GM12878 (cell line): ENCODE measurements at regions not wholly inside any gene's neighbourhood (a gene's known extent, or its start where the extent isn't known, plus 50 kb on each side); places are given as distances from the start of the nearest gene placed in this dataset.

Experiments used
- ATAC-seq: fragments of 200-7000 bp; cut with Tn5 transposase; 3 replicates; pipeline ENCODE4 v1.9.1; 2020; ENCODE audit warnings: mild to moderate bottlenecking, moderate library complexity
- BruUV-seq: library from RNA; stranded (reverse); fragments of 400-500 nt; replicated peaks from 2 replicates; lab custom pipeline; 2021; lab: Mats Ljungman, UMichigan
- CTCF ChIA-PET: fragments of 300-600 bp; sonication (Branson Sonifier 250); formaldehyde crosslinking; extraction: SDS; loops from one replicate; lab custom pipeline; 2021; ENCODE audit warnings: inconsistent platforms; lab: Yijun Ruan, JAX
- POLR2A ChIA-PET: fragments of 350-600 bp; formaldehyde crosslinking; extraction: SDS; loops from one replicate; lab custom pipeline; 2021; ENCODE audit warnings: inconsistent platforms; lab: Charles Lee
- RAD21 ChIA-PET: fragments of 300-600 bp; sonication (Branson Sonifier 250); formaldehyde crosslinking; loops from one replicate; lab custom pipeline; 2023; ENCODE audit warnings: antibody characterized with exemption; ENCODE audit not compliant: unreplicated experiment; lab: Charles Lee
- SMC1A ChIA-PET: fragments of 300-600 bp; sonication (Branson Sonifier 250); formaldehyde crosslinking; loops from one replicate; lab custom pipeline; 2023; ENCODE audit not compliant: unreplicated experiment, uncharacterized antibody; lab: Charles Lee
- DNase-seq: peaks from one replicate; pipeline ENCODE4 v3.0.0-alpha.2; 2011; ENCODE audit warnings: low read depth, low spot score
- FAIRE-seq: peaks from 3 replicates; lab custom pipeline; 2011; peaks lifted over from hg19 to GRCh38; lab: Jason Lieb, UNC
- H2AFZ ChIP-seq: 2 replicates; pipeline ENCODE4 v1.6.0; 2011; ENCODE audit warnings: low read depth, low read length, control low read depth; ENCODE audit not compliant: control insufficient read depth
- H3K27ac ChIP-seq: 2 replicates; pipeline ENCODE4 v1.5.1; 2011; ENCODE audit warnings: control low read depth; ENCODE audit not compliant: control insufficient read depth, insufficient read depth
- H3K27me3 ChIP-seq, 2 experiments: replicated peaks in 1 of 2; 2 replicates each; pipeline versions ENCODE4 v1.6.0 to v1.6.1; 2011; ENCODE audit warnings: low read length in 1 of 2; ENCODE audit not compliant: control insufficient read depth in 2 of 2, insufficient read depth in 2 of 2
- H3K36me3 ChIP-seq, 2 experiments: 2 replicates each; pipeline ENCODE4 v1.5.1; 2011; ENCODE audit warnings: low read length in 1 of 2; ENCODE audit not compliant: control insufficient read depth in 2 of 2, insufficient read depth in 2 of 2
- H3K4me1 ChIP-seq: 2 replicates; pipeline ENCODE4 v1.6.1; 2011; ENCODE audit warnings: mild to moderate bottlenecking, low read length, moderate library complexity, mixed read lengths; ENCODE audit not compliant: control insufficient read depth, insufficient read depth
- H3K4me2 ChIP-seq: 2 replicates; pipeline ENCODE4 v1.6.0; 2011; ENCODE audit warnings: control low read depth; ENCODE audit not compliant: control insufficient read depth, insufficient read depth
- H3K4me3 ChIP-seq: fragments of 200-600 bp; sonication (generic); 2 replicates; pipeline ENCODE4 v1.5.1; 2016
- H3K79me2 ChIP-seq: 2 replicates; pipeline ENCODE4 v1.6.0; 2011; ENCODE audit warnings: low read length; ENCODE audit not compliant: control insufficient read depth, insufficient read depth
- H3K9ac ChIP-seq: 2 replicates; pipeline ENCODE4 v1.8.0; 2011; ENCODE audit warnings: low read length, control low read depth, mixed read lengths; ENCODE audit not compliant: control insufficient read depth, insufficient read depth
- H3K9me3 ChIP-seq: replicated peaks from 3 replicates; pipeline ENCODE4 v1.5.1; 2011; ENCODE audit warnings: mild to moderate bottlenecking, low read length; ENCODE audit not compliant: control insufficient read depth, insufficient read depth
- H4K20me1 ChIP-seq: 2 replicates; pipeline ENCODE4 v1.6.0; 2011; ENCODE audit not compliant: control insufficient read depth, insufficient read depth
- RUNX3 ChIP-seq: IDR thresholded peaks from 2 replicates; pipeline ENCODE4 v1.6.1; 2012; ENCODE audit warnings: low read length, inconsistent platforms
- WGBS: methylation state at CpG from one replicate; pipeline ENCODE4 v1.1.6; 2016; ENCODE audit warnings: low lambda C conversion rate; ENCODE audit not compliant: insufficient replicate concordance, insufficient coverage; ENCODE audit errors: missing lambda C conversion rate; 5-methylcytosine and 5-hydroxymethylcytosine counted together
- in situ Hi-C: fragments of 300-500 bp; cut with MboI; formaldehyde crosslinking; loops from 9 replicates; pipeline ENCODE4 v1.14.3; 2018; ENCODE audit warnings: mixed read lengths
- intact Hi-C: fragments of 100-400 bp; cut with micrococcal nuclease; formaldehyde crosslinking; loops from one replicate; pipeline ENCODE4 v1.14.2; 2022; ENCODE audit not compliant: unreplicated experiment
- TF ChIP-seq, protein P1 (sequence below): IDR thresholded peaks from 2 replicates; pipeline ENCODE4 v1.6.1; 2012; ENCODE audit warnings: low read length, inconsistent platforms

DNA sequence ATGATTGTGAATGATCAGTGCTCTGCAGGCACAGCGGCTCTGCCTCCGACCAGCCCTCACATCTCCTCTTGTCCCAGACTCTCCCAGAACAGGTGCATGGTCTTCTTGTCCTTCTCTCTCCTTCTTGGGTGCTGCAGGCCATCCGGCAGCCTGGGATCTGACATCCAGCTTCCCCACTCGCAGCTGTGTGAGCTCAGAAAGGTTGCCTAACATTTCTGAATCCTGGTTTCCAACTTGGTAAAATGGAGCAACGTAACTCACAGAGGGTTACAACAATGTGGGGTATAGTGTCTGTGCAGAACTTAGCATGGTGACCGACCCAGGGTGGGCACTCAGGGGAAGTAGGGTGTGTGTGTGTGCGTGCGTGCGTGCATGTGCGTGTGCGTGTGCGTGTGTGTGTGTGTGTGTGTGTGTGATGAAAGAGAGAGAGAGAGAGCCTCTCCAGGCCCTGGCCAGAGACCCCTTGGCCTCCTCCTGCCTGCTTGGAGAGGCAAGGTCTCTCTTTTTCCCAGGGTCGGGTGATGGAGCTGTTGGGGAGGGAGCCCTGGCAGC, 110.1 kb downstream of the SNX5 start:
- no peaks in the 10 kb centered on the region for H3K36me3 ChIP-seq
- H3K27ac ChIP-seq, result peak overlapping the region; percentile 35; the same call in 1 of the 2 replicates
- POLR2A ChIA-PET, result no interaction called here
- no peak for DNase-seq
- H4K20me1 ChIP-seq, result no peaks in the 10 kb centered on the region
- H3K4me3 ChIP-seq, result no peak overlapping the region
- in situ Hi-C loops (no loop called here), intact Hi-C loops (loop anchor here (5.0 kb wide), 1 partner anchor 176 kb away; the partner anchor contains the start of gene RRBP1)
- H3K9ac ChIP-seq, result no peak overlapping the region
- H3K79me2 ChIP-seq, result no peaks in the 10 kb centered on the region
- no peak for FAIRE-seq
- RAD21 ChIA-PET, result interaction anchor here (1.1 to 3.2 kb wide), 2 partner anchors 37 to 39 kb away, joined by 3 to 15 read pairs; no protein-coding TSS in a partner anchor
- SMC1A ChIA-PET, result interaction anchor here (3.6 to 5.4 kb wide), 2 partner anchors 8 to 38 kb away, joined by 14 to 42 read pairs; no protein-coding TSS in a partner anchor
- H3K27me3 ChIP-seq, result no peaks in the 10 kb centered on the region
- peaks cover 59% of the 10 kb centered on the region for H3K4me1 ChIP-seq
- CTCF ChIA-PET, result interaction anchor here (1.6 to 1.7 kb wide), 2 partner anchors 15 to 39 kb away, joined by 5 to 6 read pairs; no protein-coding TSS in a partner anchor
- H3K9me3 ChIP-seq, result peaks cover 4% of the 10 kb centered on the region; the same call in 2 of the 3 replicates
- TF ChIP-seq, protein P1, sequence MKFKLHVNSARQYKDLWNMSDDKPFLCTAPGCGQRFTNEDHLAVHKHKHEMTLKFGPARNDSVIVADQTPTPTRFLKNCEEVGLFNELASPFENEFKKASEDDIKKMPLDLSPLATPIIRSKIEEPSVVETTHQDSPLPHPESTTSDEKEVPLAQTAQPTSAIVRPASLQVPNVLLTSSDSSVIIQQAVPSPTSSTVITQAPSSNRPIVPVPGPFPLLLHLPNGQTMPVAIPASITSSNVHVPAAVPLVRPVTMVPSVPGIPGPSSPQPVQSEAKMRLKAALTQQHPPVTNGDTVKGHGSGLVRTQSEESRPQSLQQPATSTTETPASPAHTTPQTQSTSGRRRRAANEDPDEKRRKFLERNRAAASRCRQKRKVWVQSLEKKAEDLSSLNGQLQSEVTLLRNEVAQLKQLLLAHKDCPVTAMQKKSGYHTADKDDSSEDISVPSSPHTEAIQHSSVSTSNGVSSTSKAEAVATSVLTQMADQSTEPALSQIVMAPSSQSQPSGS, result no peak
- TF ChIP-seq RUNX3, result no peak
- no peak overlapping the region for H2AFZ ChIP-seq
- no TSS peak for BruUV-seq
- peak overlapping the region; percentile 9 for H3K4me2 ChIP-seq
- no peak for ATAC-seq
- WGBS, result 68% methylated on average over 13 of the region's 13 CpGs
